ENCODE measurements at regions not wholly inside any gene's neighbourhood (a gene's known extent, or its start where the extent isn't known, plus 50 kb on each side); places are given as distances from the start of the nearest gene placed in this dataset.

GRCh38 chr6:95366414-95366813 lies 210.9 kb upstream of the MANEA start:
- DNase-seq = no peak

GRCh38 chr6:95383878-95384277 lies 193.5 kb upstream of the MANEA start:
- DNase-seq = no peak

- DNase-seq = no peak
Observed at GRCh38 chr6:95384988-95385387, 192.3 kb upstream of the MANEA start.

DNA sequence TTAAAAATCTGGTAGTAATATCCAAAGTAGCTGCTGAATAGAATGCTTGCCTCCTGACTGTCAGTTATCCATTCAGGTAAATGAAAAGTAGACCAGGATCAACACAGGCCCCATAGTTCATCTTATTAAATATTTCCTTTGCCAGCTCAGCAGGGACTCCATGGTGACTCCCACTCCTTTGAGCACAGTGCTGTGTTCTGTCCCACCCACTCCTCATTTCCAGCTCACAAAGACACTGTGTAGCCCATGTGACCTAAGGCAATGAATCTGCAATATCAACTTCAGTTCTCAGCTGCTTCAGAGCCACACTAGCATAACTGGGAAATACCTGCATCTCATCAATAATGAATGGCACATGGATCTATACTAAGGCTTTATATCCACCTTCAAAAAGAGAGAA lies 189.5 kb upstream of the MANEA start:
- DNase-seq = no peak

DNA sequence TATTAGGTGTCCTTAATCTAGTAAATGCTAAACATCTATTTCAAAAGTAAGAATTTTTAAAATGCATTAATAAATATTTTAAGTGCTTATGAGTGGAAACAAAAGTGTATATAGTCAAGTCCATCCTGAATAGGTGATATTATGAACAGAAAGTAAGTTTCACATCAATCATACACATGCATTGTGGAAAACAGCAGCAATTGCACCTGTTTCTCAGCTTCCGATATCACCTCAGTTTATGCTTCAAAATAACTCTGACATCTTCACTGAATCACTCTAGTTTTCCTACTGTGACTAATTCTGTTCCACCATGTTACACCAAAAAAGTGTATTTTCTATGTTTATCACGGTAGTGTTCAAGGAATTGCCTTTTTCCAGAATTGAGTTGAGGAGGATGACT lies 172.6 kb upstream of the MANEA start:
- no peak for DNase-seq

DNA sequence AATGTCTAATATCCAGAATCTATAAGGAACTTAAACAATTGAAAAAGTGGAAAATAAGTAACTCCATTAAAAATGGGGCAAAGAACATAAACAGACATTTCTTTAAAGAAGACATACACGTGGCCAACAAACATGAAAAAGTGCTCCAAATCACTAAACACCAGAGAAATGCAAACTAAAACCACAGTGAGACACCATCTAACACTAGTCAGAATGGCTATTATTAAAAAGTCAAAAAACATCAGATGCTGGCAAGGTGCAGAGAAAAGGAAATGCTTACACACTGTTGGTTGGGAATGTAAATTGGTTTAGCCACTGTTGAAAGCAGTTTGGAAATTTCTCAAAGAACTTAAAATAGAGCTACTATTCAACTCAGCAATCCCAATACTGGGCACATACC lies 169.2 kb upstream of the MANEA start:
- no peak for DNase-seq

DNA sequence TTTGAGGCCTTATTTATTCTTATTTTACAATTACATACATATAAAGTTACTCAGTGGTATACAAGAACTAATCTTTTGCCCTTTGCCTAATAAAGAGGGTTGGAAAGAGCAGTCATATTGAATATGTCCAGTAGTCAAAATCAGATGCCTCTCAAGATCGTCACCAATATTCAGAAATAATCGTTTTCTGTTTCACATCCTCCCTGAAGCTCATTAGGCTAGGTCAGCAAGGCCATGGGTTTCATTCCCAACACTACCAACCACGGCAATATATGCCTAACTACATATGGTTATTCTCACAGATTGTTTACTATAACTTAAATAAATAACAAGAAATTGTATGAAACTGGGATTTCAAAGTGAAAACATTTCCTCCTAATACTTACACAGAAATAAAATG lies 167.2 kb upstream of the MANEA start:
- no peak for DNase-seq

- DNase-seq = no peak
Observed at GRCh38 chr6:95413789-95414188, 163.5 kb upstream of the MANEA start.

DNA sequence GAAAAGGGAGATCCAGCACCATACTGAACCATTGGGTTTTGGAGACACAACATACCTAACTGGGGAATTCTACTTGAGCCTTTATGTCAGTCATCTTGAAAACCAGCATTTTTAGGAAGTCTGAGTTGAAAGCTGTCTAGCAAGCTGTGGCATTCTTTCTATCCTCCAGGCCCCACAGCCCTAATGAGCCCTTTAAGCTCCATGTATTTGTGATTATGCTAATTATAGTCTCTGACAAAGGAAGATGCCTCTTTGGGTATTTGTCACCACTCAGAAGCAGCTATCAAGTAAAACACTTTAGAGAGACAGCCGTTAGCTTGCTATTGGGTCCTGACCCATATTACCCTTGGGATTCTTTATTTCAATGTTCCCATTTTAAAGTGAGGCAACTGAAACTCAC lies 159.5 kb upstream of the MANEA start:
- no peak for DNase-seq

DNA sequence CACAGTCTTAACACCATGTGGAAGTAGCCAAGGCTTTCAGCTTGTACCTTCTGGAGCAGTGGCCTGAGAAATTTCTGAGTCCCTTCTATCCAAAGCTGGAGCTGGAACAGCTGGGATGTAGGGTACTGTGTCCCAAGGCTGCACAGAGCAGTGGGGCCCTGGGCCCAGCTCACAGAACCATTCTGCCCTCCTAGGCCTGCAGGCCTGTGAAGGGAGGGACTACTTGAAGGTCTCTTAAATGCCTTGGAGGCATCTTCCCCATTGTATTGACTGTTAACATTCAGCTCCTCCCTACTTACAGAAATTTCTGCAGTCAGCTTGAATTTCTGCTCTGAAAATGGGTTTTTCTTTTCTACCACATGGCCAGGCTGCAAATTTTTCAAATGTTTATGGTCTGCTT lies 156.5 kb upstream of the MANEA start:
- no peak for DNase-seq

GRCh38 chr6:95423331-95423730 lies 154.0 kb upstream of the MANEA start:
- DNase-seq = no peak

- peak; percentile 64 for DNase-seq
Observed at GRCh38 chr6:95431637-95432228, 145.6 kb upstream of the MANEA start.

DNA sequence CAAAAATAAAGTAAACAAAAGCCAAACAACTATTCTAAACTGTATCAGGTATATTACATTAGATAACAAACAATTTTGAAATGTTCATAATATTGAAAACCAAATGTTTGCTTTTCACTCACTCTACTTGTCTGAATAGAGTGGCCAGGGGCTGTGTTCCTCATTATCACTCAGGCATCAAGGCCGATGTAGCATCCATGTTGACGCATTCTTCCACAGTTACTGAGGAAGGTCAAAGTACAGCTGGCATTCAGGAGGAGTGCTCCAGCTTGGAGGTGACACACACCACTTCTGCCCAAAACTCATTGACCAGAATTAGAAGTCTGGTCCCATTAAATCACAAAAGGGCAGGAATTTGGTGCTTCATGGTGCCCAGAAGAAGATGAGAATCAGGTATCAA lies 137.6 kb upstream of the MANEA start:
- no peak for DNase-seq

DNA sequence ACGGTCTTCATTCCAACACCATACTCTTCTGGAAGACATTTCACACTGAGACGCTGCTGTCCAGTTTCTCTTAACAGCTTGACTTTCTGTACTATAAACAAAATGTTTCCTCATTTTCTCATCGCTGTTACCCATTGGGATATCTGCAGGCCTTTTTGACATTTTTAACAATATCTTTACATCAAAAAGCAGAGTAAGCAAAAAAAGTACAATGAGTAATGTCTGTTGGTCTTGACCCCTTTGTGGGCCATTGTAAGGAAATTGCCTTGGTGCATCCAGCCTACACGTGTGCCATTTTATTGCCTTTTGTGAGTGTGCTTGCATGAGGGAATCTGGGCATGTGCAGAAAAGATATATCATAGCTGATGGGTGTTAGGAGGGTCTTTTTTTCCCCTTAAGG lies 129.1 kb upstream of the MANEA start:
- DNase-seq = no peak

GRCh38 chr6:95469511-95469910 lies 107.8 kb upstream of the MANEA start:
- no peak for DNase-seq

- no peak for DNase-seq
Observed at GRCh38 chr6:95478941-95479340, 98.4 kb upstream of the MANEA start.

DNA sequence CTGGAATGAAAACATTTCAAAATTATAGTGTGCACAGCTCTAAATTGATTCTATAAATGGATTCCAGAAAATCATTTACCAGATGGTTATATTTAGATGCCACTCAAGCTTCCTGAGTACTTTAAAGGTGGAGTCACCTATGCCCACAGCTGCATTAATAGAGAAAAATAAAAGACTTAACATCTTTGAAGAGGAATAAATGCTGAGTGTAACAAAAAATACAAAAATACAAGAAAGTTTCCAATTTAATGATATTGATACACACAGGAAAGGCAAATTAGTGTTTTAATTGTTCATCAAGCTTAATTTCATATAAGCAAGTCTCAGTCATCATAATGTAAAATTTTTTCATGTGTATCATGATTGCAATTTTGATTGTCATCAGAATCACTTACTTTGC lies 89.5 kb upstream of the MANEA start:
- DNase-seq = no peak

DNA sequence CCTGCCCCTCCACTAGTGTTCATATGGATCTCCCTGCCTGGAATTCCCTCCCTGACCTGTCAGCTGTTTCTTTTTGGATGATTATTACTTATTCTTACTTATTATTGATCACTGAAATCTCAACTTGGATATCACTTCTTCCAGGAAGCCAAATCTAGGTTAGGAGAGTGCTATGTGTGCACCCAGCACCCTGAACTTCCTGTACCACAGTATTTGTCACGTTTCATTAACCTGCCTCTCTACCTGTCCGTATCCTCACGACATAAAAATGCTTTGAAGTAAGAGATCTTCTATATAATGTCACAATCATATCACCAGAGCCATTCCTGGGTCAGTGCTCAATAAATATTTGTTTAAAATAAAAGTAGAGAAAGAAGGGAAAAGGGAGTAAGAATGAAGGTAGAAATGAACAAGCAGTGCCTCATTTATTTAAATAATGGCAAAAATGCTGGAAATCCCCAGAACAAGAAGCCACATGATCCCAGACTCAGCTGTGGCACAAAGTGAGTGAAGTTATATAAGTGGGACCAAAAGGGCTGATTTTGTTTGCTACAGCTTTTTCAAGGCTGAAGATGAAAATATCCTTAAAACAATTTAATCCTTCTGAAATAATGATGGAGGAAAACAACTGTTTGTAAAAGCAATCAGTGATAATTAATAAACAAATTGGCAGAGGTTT lies 88.0 kb upstream of the MANEA start:
- no peak for DNase-seq

DNA sequence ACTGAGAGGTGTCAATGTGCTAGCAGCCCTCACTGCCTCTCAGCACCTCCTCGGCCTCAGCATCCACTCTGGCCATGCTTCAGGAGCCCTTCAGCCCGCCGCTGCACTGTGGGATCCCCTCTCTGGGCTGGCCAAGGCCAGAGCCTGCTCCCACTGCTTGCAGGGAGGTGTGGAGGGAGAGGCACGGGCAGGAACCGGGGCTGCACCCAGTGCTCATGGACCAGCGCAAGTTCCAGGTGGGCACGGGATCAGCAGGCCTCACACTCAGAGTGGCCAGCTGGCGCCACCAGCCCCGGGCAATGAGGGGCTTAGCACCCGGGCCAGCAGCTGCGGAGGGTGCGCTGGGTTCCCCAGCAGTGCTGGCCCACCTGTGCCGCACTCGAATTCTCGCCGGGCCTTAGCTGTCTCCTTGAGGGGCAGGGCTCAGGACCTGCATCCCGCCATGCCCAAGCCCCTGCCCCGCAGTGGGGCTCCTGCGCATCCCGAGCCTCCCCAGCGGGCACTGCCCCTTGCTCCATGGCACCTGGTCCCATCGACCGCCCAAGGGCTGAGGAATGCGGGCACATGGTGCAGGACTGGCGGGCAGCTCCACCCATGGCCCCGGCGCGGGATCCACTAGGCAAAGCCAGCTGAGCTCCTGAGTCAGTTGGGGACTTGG lies 80.4 kb upstream of the MANEA start:
- DNase-seq = no peak

DNA sequence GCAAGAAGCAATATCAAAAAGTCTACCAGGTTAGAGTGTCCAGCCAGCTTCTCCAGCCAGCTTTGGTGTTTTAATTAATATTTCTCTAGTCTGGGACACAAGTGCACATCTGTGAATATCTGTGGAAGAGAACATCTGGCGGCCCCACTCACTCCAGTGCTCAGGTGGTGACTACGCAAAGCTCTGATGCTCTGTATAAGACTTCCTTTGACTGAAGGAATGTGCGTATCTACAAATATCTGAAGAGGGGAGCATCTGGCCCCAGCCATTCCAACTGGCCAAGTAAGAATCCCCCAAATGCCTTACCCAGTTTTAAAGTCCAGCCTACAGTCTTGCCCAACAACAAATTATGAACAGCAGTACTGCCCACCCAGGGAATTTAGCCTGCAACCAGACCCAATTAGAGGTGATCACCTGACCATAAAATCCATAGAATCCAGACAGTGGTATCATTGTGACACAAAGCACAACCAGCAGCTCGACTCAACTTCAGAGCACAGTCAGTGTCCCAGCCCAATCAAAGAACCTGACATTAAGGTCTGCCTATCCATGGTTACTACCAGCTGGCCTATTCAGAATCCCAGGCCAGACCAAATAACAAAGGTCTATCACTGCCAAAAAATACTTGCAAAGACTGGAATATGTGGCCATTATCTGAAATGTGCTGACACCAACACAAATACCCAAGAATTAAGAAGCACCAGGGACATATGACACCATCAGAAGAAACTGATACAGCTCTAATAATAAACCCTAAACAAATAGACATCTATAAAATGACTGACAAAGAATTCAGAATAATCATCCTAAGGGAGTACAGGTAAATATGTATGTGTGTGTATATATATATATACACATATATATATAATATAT lies 76.1 kb upstream of the MANEA start:
- no peak for DNase-seq

DNA sequence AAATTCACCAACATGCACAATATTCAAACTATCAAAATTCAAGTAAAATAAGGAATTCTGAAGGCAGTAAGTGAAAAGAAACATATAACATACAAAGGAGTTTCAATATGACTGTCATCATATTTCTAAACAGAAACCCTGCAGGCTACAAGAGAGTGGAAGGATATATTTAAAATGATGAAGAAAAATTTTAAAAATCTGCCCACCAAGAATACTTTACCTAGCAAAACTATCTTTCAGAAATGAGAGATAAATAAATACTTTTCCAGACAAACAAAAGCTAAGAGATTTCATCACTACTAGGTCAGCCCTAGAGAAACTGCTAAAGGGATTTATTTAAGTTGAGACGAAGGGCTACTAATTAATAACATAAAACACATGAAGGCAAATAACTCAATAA lies 73.8 kb upstream of the MANEA start:
- DNase-seq = no peak

GRCh38 chr6:95511404-95511803 lies 65.9 kb upstream of the MANEA start:
- DNase-seq = no peak

DNA sequence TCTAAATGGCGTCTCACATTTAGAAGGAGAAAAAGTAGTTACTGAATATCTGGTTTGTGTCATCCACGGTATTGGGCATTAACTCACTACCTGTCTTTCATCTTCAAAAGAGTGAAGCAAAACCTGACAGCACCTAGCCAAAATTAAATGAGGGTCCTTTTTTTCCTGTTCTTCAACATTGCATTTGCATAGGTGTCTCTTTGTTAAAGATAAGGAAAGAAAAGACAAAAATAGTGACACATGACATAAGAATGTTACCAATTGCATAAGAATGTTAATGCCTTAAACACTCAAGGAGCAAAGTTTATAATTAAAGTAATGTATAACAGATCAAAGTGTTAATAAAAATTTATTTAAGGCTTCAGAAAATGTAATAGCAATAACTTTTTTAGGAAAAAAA lies 61.4 kb upstream of the MANEA start:
- DNase-seq = no peak

DNA sequence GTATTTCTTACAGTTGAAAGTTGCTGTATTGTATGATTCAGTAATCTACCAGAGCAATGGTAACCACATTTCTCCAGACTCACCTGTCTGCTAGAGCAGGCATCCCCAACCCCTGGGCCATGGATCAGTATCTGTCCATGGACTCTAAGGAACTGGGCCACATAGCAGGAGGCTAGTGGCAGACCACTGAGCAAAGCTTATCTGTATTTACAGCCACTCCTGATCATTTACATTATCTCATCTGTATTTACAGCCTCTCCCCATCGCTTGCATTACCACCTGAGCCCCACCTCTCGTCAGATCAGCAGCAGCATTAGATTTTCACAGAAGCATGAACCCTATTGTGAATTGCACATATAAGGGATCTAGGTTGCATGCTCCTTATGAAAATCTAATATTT lies 60.3 kb upstream of the MANEA start:
- DNase-seq = no peak

Data from activated effector memory CD4-positive, alpha-beta T cell treated with anti-CD3 and anti-CD28 coated beads, Interleukin-2, amount 50 U/mL, for 16 hours (primary cell).